ENCODE measurements at regions not wholly inside any gene's neighbourhood (a gene's known extent, or its start where the extent isn't known, plus 50 kb on each side); places are given as distances from the start of the nearest gene placed in this dataset.
"Not testable (repeated sequence)": the region's sequence is repeated elsewhere in the genome, so short reads cannot be mapped to it uniquely, and the experiment has no call there.

GRCh38 chr1:243996223-243996622, 54.9 kb upstream of the ZBTB18 start:
- no peak for DNase-seq

GRCh38 chr1:243991650-243992049, 59.4 kb upstream of the ZBTB18 start:
- no peak for DNase-seq

- no peak for DNase-seq
Measured at GRCh38 chr1:243984788-243985187, 66.3 kb upstream of the ZBTB18 start.

DNA sequence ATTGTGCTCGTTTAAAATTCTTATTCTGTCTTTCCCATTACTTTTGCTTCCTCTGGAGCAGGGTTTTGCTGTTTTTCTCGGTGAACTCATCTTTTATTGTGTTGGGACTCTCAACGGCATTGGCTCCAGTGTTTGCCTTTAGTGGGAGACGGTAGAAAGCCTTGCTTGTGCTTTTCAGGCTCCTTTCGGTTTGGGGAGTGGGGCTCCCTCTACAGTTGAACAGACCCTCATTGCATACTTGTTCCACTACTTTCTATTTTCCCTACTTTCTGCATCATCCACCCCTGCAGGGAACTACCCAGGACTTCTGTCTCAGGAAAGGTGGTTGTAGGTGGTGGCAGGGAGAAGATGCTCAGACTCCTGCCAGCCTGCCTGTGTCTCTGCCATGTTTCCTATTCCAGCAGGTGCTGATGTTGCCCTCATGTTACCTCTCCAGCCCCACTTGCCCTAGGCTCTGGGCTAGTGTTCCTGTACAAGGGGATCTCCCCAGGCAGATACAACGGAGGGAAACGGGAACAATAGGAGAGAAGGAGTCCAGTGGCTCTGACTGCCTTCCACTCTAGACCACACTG, 68.5 kb upstream of the ZBTB18 start:
- DNase-seq = no peak

- no peak for DNase-seq
Measured at GRCh38 chr1:243980471-243980870, 70.6 kb upstream of the ZBTB18 start.

- DNase-seq = no peak
Measured at GRCh38 chr1:243980071-243980470, 71.0 kb upstream of the ZBTB18 start.

DNA sequence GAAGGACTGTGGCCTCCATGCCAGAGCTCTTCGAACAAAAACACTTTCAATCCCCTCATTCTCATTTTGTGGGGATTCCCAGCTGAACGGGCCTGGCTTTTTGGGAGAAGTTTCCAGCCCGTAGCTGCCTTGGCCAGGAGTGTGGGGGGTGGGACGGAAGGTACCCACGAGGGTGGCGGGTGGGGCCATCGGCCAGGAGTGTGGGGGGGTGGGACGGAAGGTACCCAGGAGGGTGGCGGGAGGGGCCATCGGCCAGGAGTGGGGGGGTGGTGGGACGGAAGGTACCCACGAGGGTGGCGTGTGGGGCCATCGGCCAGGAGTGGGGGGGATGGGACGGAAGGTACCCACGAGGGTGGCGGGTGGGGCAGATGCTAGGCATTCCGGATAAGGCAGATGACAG, 71.7 kb upstream of the ZBTB18 start:
- DNase-seq = no peak

DNA sequence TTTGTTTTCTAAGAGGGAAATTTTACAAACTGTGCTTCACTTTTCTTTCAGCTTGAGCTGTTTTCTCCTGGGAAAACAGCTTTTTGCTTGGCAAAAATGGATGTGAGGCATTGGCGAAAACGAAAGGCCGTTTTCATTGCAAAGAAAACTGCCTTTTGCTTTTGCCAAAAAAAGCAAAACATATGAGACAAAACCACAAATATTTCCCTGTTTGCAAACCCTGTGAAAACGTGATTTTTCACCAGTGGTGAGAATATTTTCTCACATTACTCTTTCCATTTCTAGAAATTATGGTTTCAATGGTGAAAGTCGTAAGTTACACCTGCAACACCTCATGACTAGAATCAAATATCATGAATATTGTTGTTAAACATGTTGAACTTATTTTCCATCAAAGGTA, 74.0 kb upstream of the ZBTB18 start:
- no peak for DNase-seq

DNA sequence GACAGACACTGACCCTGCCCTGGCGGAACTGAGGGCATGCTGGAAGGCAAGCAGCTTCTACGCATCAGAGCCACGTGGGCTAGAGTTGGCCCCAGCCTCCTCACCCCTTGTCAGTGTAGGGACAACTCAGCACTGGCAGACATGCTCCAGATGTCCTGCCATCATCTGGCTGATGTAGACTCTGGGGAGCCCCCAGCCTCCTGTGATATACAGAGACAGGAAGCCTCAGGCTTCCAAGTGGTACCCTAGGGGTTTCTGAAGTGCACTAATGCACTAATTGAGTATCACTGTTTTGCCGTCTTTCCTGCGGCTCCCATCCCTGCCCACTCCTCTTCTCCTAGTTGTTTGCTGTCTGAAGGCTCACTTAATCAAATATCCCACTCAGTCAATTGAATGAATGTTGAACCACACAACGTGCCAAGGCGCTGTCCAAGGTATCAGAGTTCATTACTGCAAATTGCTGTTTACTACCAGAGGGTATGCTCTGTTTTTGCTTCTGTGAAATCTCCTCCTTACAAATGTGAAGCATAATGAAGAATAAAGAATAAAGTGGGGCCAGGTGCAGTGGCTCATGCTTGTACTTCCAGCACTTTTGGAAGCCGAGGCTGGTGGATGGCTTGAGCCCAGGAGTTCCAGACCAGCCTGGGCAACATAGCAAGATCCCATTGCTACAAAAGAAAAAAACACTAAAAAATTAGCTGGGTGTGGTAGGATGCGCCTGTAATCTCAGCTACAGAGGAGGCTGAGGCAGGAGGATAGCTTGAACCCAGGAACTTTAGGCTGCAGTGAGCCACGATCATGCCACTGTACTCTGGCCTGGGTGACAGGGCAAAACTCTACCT, 76.4 kb upstream of the ZBTB18 start:
- no peak for DNase-seq

GRCh38 chr1:243973169-243973568, 77.9 kb upstream of the ZBTB18 start:
- DNase-seq = no peak

- no peak for DNase-seq
Measured at GRCh38 chr1:243970077-243970476, 81.0 kb upstream of the ZBTB18 start.

- no peak for DNase-seq
Measured at GRCh38 chr1:243968413-243968812, 82.7 kb upstream of the ZBTB18 start.

DNA sequence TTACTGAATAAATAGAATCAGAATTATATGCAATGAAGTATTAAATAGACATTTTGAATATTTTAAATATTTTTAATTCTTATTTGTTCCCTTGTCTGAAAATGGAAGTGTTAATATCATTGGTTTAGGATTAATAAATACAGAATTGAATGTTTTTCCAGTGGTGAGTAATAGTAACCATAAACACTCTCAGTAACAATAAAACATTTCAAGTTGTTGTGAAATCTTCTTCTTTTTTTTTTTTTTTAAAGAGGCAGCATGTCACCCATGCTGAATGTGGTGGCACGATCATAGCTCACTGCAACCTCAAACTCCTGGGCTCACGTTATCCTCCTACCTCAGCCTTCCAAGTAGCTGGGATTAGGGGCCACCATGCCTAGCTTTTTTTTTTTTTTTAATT, 86.2 kb upstream of the ZBTB18 start:
- no peak for DNase-seq

DNA sequence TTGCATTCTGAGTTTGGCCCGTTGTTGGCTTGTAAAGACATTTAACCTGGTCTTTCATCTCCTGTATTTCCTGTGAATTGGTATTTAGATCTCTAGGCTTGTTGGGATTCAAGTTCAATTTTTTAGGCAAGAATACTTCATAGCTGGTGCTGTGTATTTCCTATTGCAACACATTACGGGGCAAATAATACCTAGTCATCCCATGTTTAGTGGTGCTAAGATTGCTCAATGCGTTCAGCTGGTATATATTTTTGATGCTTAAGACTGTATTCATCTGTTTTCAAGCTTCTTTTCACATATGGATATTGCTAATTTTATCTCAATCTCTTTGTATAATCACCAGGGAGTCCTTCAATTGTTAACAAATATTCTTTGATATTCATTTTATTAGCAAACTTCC, 87.5 kb upstream of the ZBTB18 start:
- no peak for DNase-seq

- DNase-seq = no peak
Measured at GRCh38 chr1:243962541-243962940, 88.5 kb upstream of the ZBTB18 start.

- DNase-seq = no peak
Measured at GRCh38 chr1:243959998-243960397, 91.1 kb upstream of the ZBTB18 start.

GRCh38 chr1:243957141-243957540, 93.9 kb upstream of the ZBTB18 start:
- DNase-seq = no peak

GRCh38 chr1:243956450-243956849, 94.6 kb upstream of the ZBTB18 start:
- DNase-seq = no peak

GRCh38 chr1:243951207-243951606, 99.9 kb upstream of the ZBTB18 start:
- DNase-seq = not testable (repeated sequence)

GRCh38 chr1:243950166-243950565, 100.1 kb upstream of the AKT3 start:
- no peak for DNase-seq

GRCh38 chr1:243946946-243947345, 96.9 kb upstream of the AKT3 start:
- no peak for DNase-seq

DNA sequence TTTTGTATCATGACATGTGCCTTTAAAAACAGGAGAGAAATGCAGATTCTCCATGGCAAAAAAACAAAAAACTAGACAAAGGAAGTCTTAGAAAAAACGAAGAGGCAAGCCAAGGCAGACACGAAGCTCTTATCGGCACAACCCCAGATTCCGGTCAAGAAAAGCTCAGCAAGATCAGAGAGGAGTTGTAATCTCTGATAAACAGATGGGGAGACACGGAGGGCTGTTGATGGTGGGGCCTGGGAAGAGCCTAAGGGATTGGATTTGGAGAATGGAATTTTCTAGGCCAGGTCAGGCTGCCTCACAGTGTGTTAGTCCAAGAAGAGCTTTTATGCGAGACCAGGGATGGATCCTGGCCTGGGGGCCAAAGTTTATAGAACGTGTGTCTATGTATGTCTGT, 96.2 kb upstream of the AKT3 start:
- no peak for DNase-seq

GRCh38 chr1:243945727-243946126, 95.7 kb upstream of the AKT3 start:
- DNase-seq = no peak

DNA sequence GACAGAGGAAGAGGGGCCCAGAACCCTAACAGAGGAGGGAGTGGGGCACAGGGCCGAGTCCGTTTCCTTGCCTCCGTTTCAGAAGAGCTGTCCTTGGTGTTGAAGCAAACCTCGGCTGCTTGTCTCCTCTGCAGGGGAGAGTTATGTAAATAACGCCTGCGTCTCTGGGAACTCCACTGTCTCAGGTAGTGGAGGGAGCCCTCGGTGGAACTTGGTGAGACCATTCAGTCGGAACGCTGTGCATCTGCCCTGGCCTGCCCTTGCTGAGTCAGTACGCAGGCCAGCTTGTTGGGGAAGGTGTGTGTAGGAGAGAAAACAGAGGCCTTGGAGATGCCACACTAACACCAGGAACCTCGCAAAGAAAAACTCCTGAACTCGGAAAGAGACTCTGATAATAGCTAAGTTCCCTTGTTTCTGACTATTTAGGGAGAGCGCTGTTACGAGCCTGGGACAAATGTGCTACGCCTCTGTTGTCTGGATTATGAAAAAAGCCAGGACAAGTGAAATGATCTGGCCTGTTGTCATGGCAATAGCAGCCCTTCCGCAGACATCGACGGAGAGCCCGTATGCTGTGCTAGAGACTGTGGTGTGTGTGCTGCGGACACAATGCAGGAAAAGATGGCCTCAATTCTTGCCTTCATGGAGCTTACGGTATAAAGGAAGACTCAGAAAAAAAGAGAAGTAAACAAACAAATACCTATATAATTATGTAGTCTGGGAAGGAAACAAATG, 94.6 kb upstream of the AKT3 start:
- DNase-seq = no peak

Data from NCI-H2107 (cell line).